HFF-Myc (cell line): ENCODE measurements at regions not wholly inside any gene's neighbourhood (a gene's known extent, or its start where the extent isn't known, plus 50 kb on each side); places are given as distances from the start of the nearest gene placed in this dataset.

Experiments used
- DNase-seq: peaks from one replicate; pipeline ENCODE4 v3.0.0-alpha.2; 2011; ENCODE audit warnings: low read depth; ENCODE audit errors: extremely low read depth
- H3K4me3 ChIP-seq: replicated peaks from 2 replicates; pipeline ENCODE4 v1.5.1; 2011; ENCODE audit warnings: low read depth, mild to moderate bottlenecking, control low read depth, low read length
- CTCF ChIP-seq: IDR thresholded peaks from 2 replicates; pipeline ENCODE4 v1.5.1; 2012; ENCODE audit warnings: mild to moderate bottlenecking, low read depth, low read length, control low read depth; ENCODE audit errors: missing control alignments

GRCh38 chr2:163953390-163953907, 217.6 kb upstream of the FIGN start:
- H3K4me3 ChIP-seq = no peak overlapping the region
- DNase-seq = peak; percentile 2
- no peak for TF ChIP-seq CTCF

- TF ChIP-seq CTCF = no peak
- no peak for DNase-seq
- H3K4me3 ChIP-seq = no peak overlapping the region
These were observed 215.5 kb upstream of the FIGN start for GRCh38 chr2:163951312-163951711.

GRCh38 chr2:163949693-163950092, 213.9 kb upstream of the FIGN start:
- DNase-seq = no peak
- TF ChIP-seq CTCF = no peak
- no peak overlapping the region for H3K4me3 ChIP-seq

GRCh38 chr2:163944347-163944737, 208.5 kb upstream of the FIGN start:
- TF ChIP-seq CTCF = no peak
- DNase-seq = no peak
- H3K4me3 ChIP-seq = no peak overlapping the region

- no peak overlapping the region for H3K4me3 ChIP-seq
- DNase-seq = no peak
- no peak for TF ChIP-seq CTCF
These were observed 207.9 kb upstream of the FIGN start for GRCh38 chr2:163943403-163944346.

GRCh38 chr2:163934131-163934530, 198.3 kb upstream of the FIGN start:
- no peak for DNase-seq
- TF ChIP-seq CTCF = no peak
- no peak overlapping the region for H3K4me3 ChIP-seq
